ENCODE measurements at regions not wholly inside any gene's neighbourhood (a gene's known extent, or its start where the extent isn't known, plus 50 kb on each side); places are given as distances from the start of the nearest gene placed in this dataset.

DNA sequence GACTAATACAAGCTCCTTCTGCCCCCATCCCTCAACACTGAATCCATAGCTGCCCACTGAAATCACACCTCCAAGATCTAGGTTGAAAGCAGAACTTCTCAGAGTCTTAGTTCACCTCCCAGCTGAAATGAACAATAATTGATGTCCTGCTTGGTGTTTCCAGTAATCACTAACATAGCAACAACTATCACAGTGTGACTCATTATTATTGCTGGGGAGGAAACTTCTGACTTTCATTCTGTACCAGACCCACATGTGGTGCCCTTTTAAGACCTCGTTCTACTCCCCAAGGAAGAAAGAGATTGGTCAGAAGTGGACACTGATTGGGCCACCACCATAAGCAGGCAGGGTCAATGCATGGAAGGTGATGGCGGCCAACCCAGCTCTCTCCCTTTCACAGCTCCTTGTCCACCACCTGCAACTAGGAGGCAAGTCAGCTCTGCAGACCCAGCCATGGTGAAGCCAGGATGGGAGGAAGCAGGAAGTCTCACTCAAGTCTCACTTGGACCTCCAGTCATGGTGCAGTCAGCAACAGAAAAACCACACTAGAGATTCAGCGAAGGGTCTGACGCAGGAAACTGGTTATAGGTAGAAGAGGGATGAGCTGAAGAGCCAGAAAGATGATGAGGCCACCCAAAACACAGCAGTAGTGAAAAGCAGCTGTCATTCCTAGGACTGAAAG, 720.2 kb downstream of the PTPRU start:
- Histone ChIP-seq H3K27me3 (peaks cover 54% of the 10 kb centered on the region), H3K4me3 (no peak overlapping the region), H3K4me1 (no peaks in the 10 kb centered on the region), H3K27ac (no peak overlapping the region), H3K9me3 (no peaks in the 10 kb centered on the region), H3K36me3 (no peaks in the 10 kb centered on the region)
- ATAC-seq, result no peak
- 80% methylated on average over 2 of the region's 4 CpGs; no CpG with 5 or more reads in 1 of the 2 donors for WGBS, 2 donors (ENCODE audit: low coverage in 1 of 2)
- TF ChIP-seq POLR2A (IDR thresholded peaks at IDR 0.05) (no peak), EP300 (IDR thresholded peaks at IDR 0.05) (no peak), POLR2AphosphoS5 (IDR thresholded peaks at IDR 0.05) (no peak)
- TF ChIP-seq, protein P1, sequence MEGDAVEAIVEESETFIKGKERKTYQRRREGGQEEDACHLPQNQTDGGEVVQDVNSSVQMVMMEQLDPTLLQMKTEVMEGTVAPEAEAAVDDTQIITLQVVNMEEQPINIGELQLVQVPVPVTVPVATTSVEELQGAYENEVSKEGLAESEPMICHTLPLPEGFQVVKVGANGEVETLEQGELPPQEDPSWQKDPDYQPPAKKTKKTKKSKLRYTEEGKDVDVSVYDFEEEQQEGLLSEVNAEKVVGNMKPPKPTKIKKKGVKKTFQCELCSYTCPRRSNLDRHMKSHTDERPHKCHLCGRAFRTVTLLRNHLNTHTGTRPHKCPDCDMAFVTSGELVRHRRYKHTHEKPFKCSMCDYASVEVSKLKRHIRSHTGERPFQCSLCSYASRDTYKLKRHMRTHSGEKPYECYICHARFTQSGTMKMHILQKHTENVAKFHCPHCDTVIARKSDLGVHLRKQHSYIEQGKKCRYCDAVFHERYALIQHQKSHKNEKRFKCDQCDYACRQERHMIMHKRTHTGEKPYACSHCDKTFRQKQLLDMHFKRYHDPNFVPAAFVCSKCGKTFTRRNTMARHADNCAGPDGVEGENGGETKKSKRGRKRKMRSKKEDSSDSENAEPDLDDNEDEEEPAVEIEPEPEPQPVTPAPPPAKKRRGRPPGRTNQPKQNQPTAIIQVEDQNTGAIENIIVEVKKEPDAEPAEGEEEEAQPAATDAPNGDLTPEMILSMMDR (IDR thresholded peaks at IDR 0.05), result no peak

DNA sequence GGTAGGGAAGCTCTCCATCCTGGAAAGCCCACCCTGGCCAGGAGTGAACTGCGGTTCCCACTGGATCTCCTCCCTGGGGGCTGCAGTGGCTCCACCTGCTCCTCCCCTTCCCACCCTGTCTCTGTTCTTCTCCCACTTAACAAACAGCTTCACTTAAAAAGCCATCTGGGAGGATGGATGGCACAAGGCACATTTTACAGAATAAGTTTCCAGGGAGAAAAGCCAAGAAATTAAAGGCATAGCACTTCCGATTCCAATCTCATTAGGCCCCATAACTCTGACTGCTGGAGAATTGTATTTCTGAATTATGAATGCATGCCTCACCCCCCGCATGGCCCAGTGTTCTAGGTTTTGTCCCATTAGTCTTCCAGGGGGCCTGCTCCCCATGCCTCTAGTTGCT, 718.3 kb downstream of the PTPRU start:
- Histone ChIP-seq H3K4me1 (no peaks in the 10 kb centered on the region), H3K4me3 (no peak overlapping the region), H3K36me3 (no peaks in the 10 kb centered on the region), H3K9me3 (no peaks in the 10 kb centered on the region), H3K27me3 (peaks cover 46% of the 10 kb centered on the region), H3K27ac (no peak overlapping the region)
- ATAC-seq, result no peak
- TF ChIP-seq, protein P1 (IDR thresholded peaks at IDR 0.05), result no peak
- TF ChIP-seq EP300 (IDR thresholded peaks at IDR 0.05), result no peak
- no peak for TF ChIP-seq POLR2AphosphoS5 (IDR thresholded peaks at IDR 0.05)
- WGBS, 2 donors (ENCODE audit: low coverage in 1 of 2), result 64% methylated on average over 3 of the region's 3 CpGs; no CpG with 5 or more reads in 1 of the 2 donors

DNA sequence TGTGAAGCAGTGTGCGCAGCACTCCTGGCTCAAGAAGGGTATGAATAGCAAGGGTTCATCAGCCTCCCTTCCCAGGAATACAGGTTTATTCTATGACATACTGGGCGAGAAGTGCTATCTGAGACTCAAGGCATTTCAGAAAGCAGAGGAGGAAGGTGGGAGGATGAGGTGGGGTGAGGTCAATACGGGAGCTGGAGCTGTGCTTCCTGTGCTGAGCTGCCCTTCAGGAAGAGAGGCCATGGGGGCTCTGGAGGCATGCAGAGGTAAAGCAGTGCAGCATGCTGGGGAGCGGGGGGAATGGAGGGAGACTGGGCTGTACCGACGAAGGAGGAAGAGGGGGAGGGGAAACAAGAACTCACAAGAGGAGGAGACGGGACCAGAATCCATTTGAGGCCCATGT, 717.6 kb downstream of the PTPRU start:
- ATAC-seq, result no peak
- Histone ChIP-seq H3K4me3 (no peak overlapping the region), H3K4me1 (no peaks in the 10 kb centered on the region), H3K9me3 (no peaks in the 10 kb centered on the region), H3K27ac (no peak overlapping the region), H3K27me3 (peaks cover 43% of the 10 kb centered on the region), H3K36me3 (no peaks in the 10 kb centered on the region)
- TF ChIP-seq POLR2A (IDR thresholded peaks at IDR 0.05), result no peak
- no peak for TF ChIP-seq POLR2AphosphoS5 (IDR thresholded peaks at IDR 0.05)
- no peak for TF ChIP-seq EP300 (IDR thresholded peaks at IDR 0.05)
- TF ChIP-seq, protein P1 (IDR thresholded peaks at IDR 0.05), result no peak
- 37 to 46% methylated on average over 6 of the region's 7 CpGs for WGBS, 2 donors (ENCODE audit: low coverage in 1 of 2)

DNA sequence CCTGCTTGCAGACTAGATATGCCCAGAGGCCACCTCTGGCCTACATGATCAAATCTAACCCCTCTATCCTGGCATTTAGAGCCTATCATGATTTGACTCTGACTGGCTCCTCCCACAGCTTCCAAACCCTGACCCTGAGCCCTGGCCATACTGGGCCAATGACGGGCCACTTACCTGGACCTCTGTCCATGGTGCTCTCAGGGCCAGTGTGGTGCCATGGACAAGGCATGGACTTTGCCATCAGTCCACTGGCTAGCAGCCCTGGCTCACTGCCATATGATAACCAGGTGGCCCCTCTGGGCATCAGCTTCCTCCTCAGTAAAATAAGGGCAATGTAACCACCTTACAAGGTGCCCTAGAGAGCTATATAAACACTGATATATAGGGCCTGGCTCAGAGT, 713.4 kb downstream of the PTPRU start:
- Histone ChIP-seq H3K4me1 (no peaks in the 10 kb centered on the region), H3K27ac (no peak overlapping the region), H3K4me3 (no peak overlapping the region), H3K27me3 (peaks cover 83% of the 10 kb centered on the region), H3K9me3 (no peaks in the 10 kb centered on the region), H3K36me3 (no peaks in the 10 kb centered on the region)
- TF ChIP-seq POLR2AphosphoS5 (IDR thresholded peaks at IDR 0.05) (no peak), EP300 (IDR thresholded peaks at IDR 0.05) (no peak), POLR2A (IDR thresholded peaks at IDR 0.05) (no peak)
- TF ChIP-seq, protein P1 (IDR thresholded peaks at IDR 0.05), result no peak
- no peak for ATAC-seq
- WGBS, 2 donors (ENCODE audit: low coverage in 1 of 2), result 33 to 50% methylated on average over 1 of the region's 1 CpG

DNA sequence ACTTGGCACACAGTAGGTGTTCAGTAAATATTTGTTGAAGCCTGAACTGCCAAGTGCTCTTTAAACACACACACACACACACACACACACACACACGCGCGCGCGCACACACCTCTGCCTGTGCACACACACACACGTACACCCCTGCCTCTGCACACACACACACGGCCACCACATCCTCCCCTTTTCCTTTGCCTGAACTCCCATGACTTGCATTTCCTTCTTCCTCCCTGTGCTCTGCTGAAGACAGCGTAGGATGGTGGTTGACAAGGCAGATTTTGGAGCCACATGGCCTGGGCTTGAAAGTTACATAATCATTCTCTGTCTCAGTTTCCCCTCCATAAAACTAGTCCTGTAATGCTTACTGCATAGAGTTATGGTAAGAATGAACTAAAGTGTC, 712.3 kb downstream of the PTPRU start:
- WGBS, 2 donors (ENCODE audit: low coverage in 1 of 2), result 73 to 88% methylated on average over 6 to 8 of the region's 8 CpGs
- Histone ChIP-seq H3K27ac (no peak overlapping the region), H3K9me3 (no peaks in the 10 kb centered on the region), H3K36me3 (no peaks in the 10 kb centered on the region), H3K4me1 (no peaks in the 10 kb centered on the region), H3K4me3 (no peak overlapping the region), H3K27me3 (peaks cover 83% of the 10 kb centered on the region)
- TF ChIP-seq POLR2A (IDR thresholded peaks at IDR 0.05) (no peak), POLR2AphosphoS5 (IDR thresholded peaks at IDR 0.05) (no peak), EP300 (IDR thresholded peaks at IDR 0.05) (no peak)
- TF ChIP-seq, protein P1 (IDR thresholded peaks at IDR 0.05), result no peak
- no peak for ATAC-seq
